CD14-positive monocyte (primary cell): ENCODE measurements at regions not wholly inside any gene's neighbourhood (a gene's known extent, or its start where the extent isn't known, plus 50 kb on each side); places are given as distances from the start of the nearest gene placed in this dataset.

ENCODE experiments used
- DNase-seq, 3 donors: peaks; one replicate each; pipeline ENCODE4 v3.0.0-alpha.2; 2011 to 2022
- H2AFZ ChIP-seq: 2 replicates; pipeline ENCODE4 v1.6.0; 2012; ENCODE audit warnings: mild to moderate bottlenecking, low read depth, low read length, inconsistent platforms; ENCODE audit not compliant: insufficient read depth, poor library complexity, severe bottlenecking
- H3K27ac ChIP-seq, 2 donors: 1 replicate in 1 of 2; 2 replicates in 1 of 2; pipeline ENCODE4 v1.5.1; 2012 to 2013; ENCODE audit warnings: low read length in 2 of 2, control low read depth in 1 of 2, inconsistent platforms in 1 of 2, low read depth in 1 of 2, mild to moderate bottlenecking in 1 of 2
- H3K27me3 ChIP-seq, 2 donors: one replicate each; pipeline versions ENCODE4 v1.6.0 to v1.6.1; 2011 to 2013; ENCODE audit warnings: low read length in 2 of 2; ENCODE audit not compliant: control insufficient read depth in 2 of 2, insufficient read depth in 2 of 2
- H3K36me3 ChIP-seq, 2 donors: replicated peaks in 1 of 2; 1 replicate in 1 of 2; 2 replicates in 1 of 2; pipeline versions ENCODE4 v1.5.1 to v1.6.1; 2012 to 2013; ENCODE audit warnings: low read length in 2 of 2, control low read depth in 1 of 2, inconsistent platforms in 1 of 2, mild to moderate bottlenecking in 1 of 2; ENCODE audit not compliant: insufficient read depth in 2 of 2, control insufficient read depth in 1 of 2
- H3K4me1 ChIP-seq, 2 donors: 1 replicate in 1 of 2; 2 replicates in 1 of 2; pipeline versions ENCODE4 v1.5.1 to v1.6.1; 2012 to 2013; ENCODE audit warnings: low read length in 2 of 2, control low read depth in 1 of 2, inconsistent platforms in 1 of 2, mild to moderate bottlenecking in 1 of 2, moderate library complexity in 1 of 2; ENCODE audit not compliant: insufficient read depth in 2 of 2, control insufficient read depth in 1 of 2
- H3K4me2 ChIP-seq: replicated peaks from 2 replicates; pipeline ENCODE3; 2012; ENCODE audit warnings: low read length, moderate library complexity, mild to moderate bottlenecking; ENCODE audit not compliant: poor library complexity, severe bottlenecking; ENCODE audit errors: extremely low read depth
- H3K4me3 ChIP-seq, 3 experiments: fragments of 200-600 bp in 1 of 3; sonication (generic) in 1 of 3; replicated peaks in 1 of 3; 1 replicate in 2 of 3; 2 replicates in 1 of 3; pipeline ENCODE4 v1.5.1; 2011 to 2013; ENCODE audit warnings: low read length in 3 of 3, mild to moderate bottlenecking in 3 of 3, control low read depth in 2 of 3, low read depth in 2 of 3, inconsistent platforms in 1 of 3, moderate library complexity in 1 of 3
- H3K79me2 ChIP-seq: 2 replicates; pipeline ENCODE4 v1.6.0; 2012; ENCODE audit warnings: mild to moderate bottlenecking, control low read depth, inconsistent platforms, low read length, moderate library complexity; ENCODE audit not compliant: insufficient read depth
- H3K9ac ChIP-seq: 2 replicates; pipeline ENCODE4 v1.6.0; 2017; ENCODE audit warnings: low read length, mild to moderate bottlenecking; ENCODE audit not compliant: insufficient read depth, poor library complexity, severe bottlenecking
- H3K9me3 ChIP-seq, 2 donors: replicated peaks in 1 of 2; 1 replicate in 1 of 2; 2 replicates in 1 of 2; pipeline versions ENCODE4 v1.5.1 to v1.6.1; 2012 to 2013; ENCODE audit warnings: low read length in 2 of 2, control low read depth in 1 of 2; ENCODE audit not compliant: control insufficient read depth in 1 of 2, insufficient read depth in 1 of 2
- H4K20me1 ChIP-seq: 2 replicates; pipeline ENCODE4 v1.6.0; 2012; ENCODE audit warnings: mild to moderate bottlenecking, low read length, control low read depth, moderate library complexity; ENCODE audit not compliant: insufficient read depth
- H3K27ac Mint-ChIP-seq, 7 donors: one replicate each; pipeline ENCODE4 v1.8.0; 2020; ENCODE audit warnings: mild to moderate bottlenecking in 7 of 7, mixed read lengths in 7 of 7, moderate library complexity in 6 of 7, inconsistent platforms in 2 of 7
- H3K27me3 Mint-ChIP-seq, 3 donors: one replicate each; pipeline ENCODE4 v1.8.0; 2021 to 2022; ENCODE audit warnings: low read depth in 3 of 3, mild to moderate bottlenecking in 3 of 3, mixed read lengths in 3 of 3, moderate library complexity in 3 of 3, inconsistent platforms in 1 of 3
- H3K36me3 Mint-ChIP-seq, 2 donors: one replicate each; pipeline ENCODE4 v1.8.0; 2020; ENCODE audit warnings: mixed read lengths in 2 of 2, inconsistent platforms in 1 of 2, mild to moderate bottlenecking in 1 of 2
- H3K4me1 Mint-ChIP-seq: one replicate; pipeline ENCODE4 v1.8.0; 2020; ENCODE audit warnings: mild to moderate bottlenecking, mixed read lengths
- H3K4me3 Mint-ChIP-seq, 2 donors: one replicate each; pipeline ENCODE4 v1.8.0; 2020; ENCODE audit warnings: mild to moderate bottlenecking in 2 of 2, mixed read lengths in 2 of 2, moderate library complexity in 1 of 2
- H3K9me3 Mint-ChIP-seq, 7 donors: one replicate each; pipeline ENCODE4 v1.8.0; 2020 to 2022; ENCODE audit warnings: mixed read lengths in 7 of 7, mild to moderate bottlenecking in 6 of 7, moderate library complexity in 6 of 7, inconsistent platforms in 2 of 7
- WGBS: methylation state at CpG from one replicate; pipeline ENCODE4 v1.1.5; 2013; ENCODE audit warnings: missing lambda C conversion rate; ENCODE audit not compliant: insufficient coverage; 5-methylcytosine and 5-hydroxymethylcytosine counted together
- intact Hi-C, 2 donors: fragments of 100-400 bp; cut with micrococcal nuclease; formaldehyde crosslinking; loops; one replicate each; pipeline versions ENCODE4 v1.15.0 to v1.15.1; 2023
- TF ChIP-seq, protein P1 (sequence below): fragments of 200-600 bp; IDR thresholded peaks from one replicate; pipeline ENCODE4 v1.8.0; 2022; ENCODE audit warnings: antibody characterized with exemption, mild to moderate bottlenecking

- Histone ChIP-seq H3K79me2 (no peaks in the 10 kb centered on the region), H2AFZ (no peak overlapping the region), H3K4me1 (no peaks in the 10 kb centered on the region), H3K9ac (no peak overlapping the region), H3K9me3 (peaks cover 6 to 13% of the 10 kb centered on the region in 2 donors), H3K27ac (no peak overlapping the region), H3K36me3 (no peaks in the 10 kb centered on the region), H3K4me3 (no peak overlapping the region), H3K27me3 (no peaks in the 10 kb centered on the region), H3K4me2 (no peak overlapping the region), H4K20me1 (no peaks in the 10 kb centered on the region)
- H3K9me3 Mint-ChIP-seq, result peaks cover 0 to 13% (median 7%) of the 10 kb centered on the region in 7 donors
- H3K27ac Mint-ChIP-seq, result no peak overlapping the region
- WGBS, result no CpG with 5 or more reads among the region's 3 CpGs
- H3K36me3 Mint-ChIP-seq, result no peaks in the 10 kb centered on the region
- H3K4me3 Mint-ChIP-seq, result no peak overlapping the region
- DNase-seq, result no peak
- no peaks in the 10 kb centered on the region for H3K27me3 Mint-ChIP-seq
- intact Hi-C loops, result no loop called here
- peaks cover 3% of the 10 kb centered on the region for H3K4me1 Mint-ChIP-seq
- TF ChIP-seq, protein P1, sequence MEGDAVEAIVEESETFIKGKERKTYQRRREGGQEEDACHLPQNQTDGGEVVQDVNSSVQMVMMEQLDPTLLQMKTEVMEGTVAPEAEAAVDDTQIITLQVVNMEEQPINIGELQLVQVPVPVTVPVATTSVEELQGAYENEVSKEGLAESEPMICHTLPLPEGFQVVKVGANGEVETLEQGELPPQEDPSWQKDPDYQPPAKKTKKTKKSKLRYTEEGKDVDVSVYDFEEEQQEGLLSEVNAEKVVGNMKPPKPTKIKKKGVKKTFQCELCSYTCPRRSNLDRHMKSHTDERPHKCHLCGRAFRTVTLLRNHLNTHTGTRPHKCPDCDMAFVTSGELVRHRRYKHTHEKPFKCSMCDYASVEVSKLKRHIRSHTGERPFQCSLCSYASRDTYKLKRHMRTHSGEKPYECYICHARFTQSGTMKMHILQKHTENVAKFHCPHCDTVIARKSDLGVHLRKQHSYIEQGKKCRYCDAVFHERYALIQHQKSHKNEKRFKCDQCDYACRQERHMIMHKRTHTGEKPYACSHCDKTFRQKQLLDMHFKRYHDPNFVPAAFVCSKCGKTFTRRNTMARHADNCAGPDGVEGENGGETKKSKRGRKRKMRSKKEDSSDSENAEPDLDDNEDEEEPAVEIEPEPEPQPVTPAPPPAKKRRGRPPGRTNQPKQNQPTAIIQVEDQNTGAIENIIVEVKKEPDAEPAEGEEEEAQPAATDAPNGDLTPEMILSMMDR, result no peak
Measured at GRCh38 chr17:71063559-71063958, 894.2 kb downstream of the KCNJ2 start.

- Histone ChIP-seq H2AFZ (no peak overlapping the region), H3K79me2 (no peaks in the 10 kb centered on the region), H3K9ac (no peak overlapping the region), H3K4me1 (no peaks in the 10 kb centered on the region), H3K4me2 (no peak overlapping the region), H3K4me3 (no peak overlapping the region), H3K27me3 (no peaks in the 10 kb centered on the region), H4K20me1 (no peaks in the 10 kb centered on the region), H3K27ac (no peak overlapping the region), H3K9me3 (no peaks in the 10 kb centered on the region), H3K36me3 (no peaks in the 10 kb centered on the region)
- TF ChIP-seq, protein P1, result no peak
- WGBS, result 80% methylated on average over 1 of the region's 9 CpGs
- Mint-ChIP-seq H3K4me1 (no peaks in the 10 kb centered on the region), H3K9me3 (peaks cover 0 to 8% (median 3%) of the 10 kb centered on the region in 7 donors), H3K4me3 (no peak overlapping the region), H3K36me3 (no peaks in the 10 kb centered on the region), H3K27me3 (no peaks in the 10 kb centered on the region), H3K27ac (no peak overlapping the region)
- intact Hi-C loops, result no loop called here
- no peak for DNase-seq
Measured at GRCh38 chr17:71067669-71068407, 898.5 kb downstream of the KCNJ2 start.
